ENCODE measurements at regions not wholly inside any gene's neighbourhood (a gene's known extent, or its start where the extent isn't known, plus 50 kb on each side); places are given as distances from the start of the nearest gene placed in this dataset.

- no peak for DNase-seq
- intact Hi-C loops (cut with DNase I): no loop called here
Observed at GRCh38 chr1:238487931-238488330, 597.2 kb upstream of the ZP4 start.

DNA sequence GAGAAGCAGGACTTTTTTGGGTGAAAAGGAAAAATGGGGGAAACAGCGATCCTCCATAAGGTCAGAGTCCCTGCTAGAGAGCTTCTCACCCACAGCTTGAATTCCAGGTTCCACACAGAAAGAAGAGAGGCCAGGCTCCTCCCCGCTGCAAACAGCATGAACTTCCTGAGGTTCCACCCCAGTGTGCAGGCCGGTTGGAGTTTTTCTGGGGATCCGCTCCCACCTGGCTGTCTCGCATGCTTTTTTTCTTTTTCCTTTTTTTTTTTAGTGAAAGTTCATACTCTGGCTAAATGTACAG lies 595.1 kb upstream of the ZP4 start:
- TF ChIP-seq POLR2A (IDR thresholded peaks at IDR 0.05): no peak
- no peak for TF ChIP-seq CTCF (IDR thresholded peaks at IDR 0.05)
- Histone ChIP-seq H3K36me3 (no peaks in the 10 kb centered on the region), H3K4me3 (replicated peaks in 1 of 3) (no peak overlapping the region), H3K27ac (no peak overlapping the region), H3K27me3 (no peaks in the 10 kb centered on the region), H3K4me1 (no peaks in the 10 kb centered on the region), H3K9me3 (no peaks in the 10 kb centered on the region)
- intact Hi-C loops (cut with DNase I): no loop called here
- peak; percentile 6 to 9 for DNase-seq
- WGBS, 2 donors: 69 to 70% methylated on average over 5 of the region's 5 CpGs

More at GRCh38 chr1:238487931-238488330, 597.2 kb upstream of the ZP4 start:
- 96 to 100% methylated on average over 1 of the region's 1 CpG for WGBS, 2 donors
- Histone ChIP-seq H3K4me3 (replicated peaks in 1 of 3) (no peak overlapping the region), H3K4me1 (no peaks in the 10 kb centered on the region), H3K36me3 (no peaks in the 10 kb centered on the region), H3K27me3 (no peaks in the 10 kb centered on the region), H3K27ac (no peak overlapping the region), H3K9me3 (no peaks in the 10 kb centered on the region)
- TF ChIP-seq POLR2A (IDR thresholded peaks at IDR 0.05) (no peak), CTCF (IDR thresholded peaks at IDR 0.05) (no peak)

DNA sequence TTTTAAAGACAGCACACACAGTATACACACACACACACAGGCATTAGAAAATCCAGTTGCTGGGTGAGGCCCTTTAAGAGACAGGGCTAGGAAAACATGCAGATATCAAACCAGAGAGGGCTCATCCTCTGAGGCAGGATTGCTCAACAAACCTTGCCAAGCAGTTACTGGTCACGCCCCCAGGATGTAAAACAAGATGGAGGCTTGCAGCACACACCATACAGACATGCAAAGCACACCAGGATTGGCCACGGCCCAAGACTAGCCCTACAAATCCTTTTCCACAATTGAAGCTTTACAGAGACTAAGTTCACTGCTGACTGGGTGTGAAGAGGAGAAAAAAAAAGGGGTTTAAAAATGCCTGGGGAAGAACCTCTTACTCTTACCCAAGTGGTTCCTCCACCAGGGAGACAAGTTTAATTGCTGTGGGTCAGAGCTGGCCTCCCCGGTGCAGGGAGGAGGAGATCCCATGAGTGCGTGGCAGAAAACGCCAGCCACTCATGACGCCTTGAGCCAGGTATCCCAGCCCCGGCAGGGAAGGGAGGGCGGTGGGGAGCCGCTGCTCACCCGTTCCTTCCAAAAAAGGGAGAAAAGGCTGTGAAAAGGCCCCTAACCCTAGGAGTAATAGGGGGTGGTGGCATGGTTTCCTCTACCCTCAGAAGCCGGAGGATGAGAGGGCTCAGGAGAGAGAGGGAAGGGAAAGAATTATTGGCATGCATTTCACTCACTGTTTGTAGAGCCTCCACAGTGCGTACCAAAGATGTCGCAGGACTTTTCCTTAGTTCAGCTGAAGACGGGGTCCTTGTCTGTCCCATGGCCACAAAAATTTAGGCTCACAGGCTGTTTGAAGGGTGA lies 594.6 kb upstream of the ZP4 start:
- H3K27ac ChIP-seq: no peak overlapping the region
- H3K4me3 ChIP-seq (replicated peaks in 1 of 3): no peak overlapping the region
- TF ChIP-seq CTCF (IDR thresholded peaks at IDR 0.05) (no peak), POLR2A (IDR thresholded peaks at IDR 0.05) (no peak)
- DNase-seq: peak; percentile 6 to 11
- WGBS, 2 donors: 72 to 75% methylated on average over 14 of the region's 14 CpGs
- no peaks in the 10 kb centered on the region for H3K36me3 ChIP-seq
- intact Hi-C loops (cut with DNase I): no loop called here
- no peaks in the 10 kb centered on the region for H3K9me3 ChIP-seq
- no peaks in the 10 kb centered on the region for H3K27me3 ChIP-seq
- H3K4me1 ChIP-seq: no peaks in the 10 kb centered on the region

DNA sequence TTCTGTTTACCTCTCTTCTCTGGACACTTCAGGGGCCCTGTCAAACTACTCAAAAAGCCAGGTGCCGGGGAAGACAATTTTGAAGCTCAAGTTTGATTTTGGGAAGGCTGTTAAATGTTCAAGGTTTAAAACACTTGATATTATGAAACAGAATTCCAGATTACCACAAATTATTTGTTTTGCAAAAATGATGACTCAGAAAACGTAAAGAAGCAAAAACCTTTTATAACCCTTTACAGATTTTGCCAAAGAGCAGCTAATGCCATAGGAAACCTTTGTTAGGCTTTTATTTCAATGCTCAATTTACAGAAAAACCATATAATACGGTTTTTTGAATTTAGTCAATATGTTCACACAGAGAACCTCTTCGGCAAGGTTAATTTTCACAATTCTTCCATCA lies 593.4 kb upstream of the ZP4 start:
- H3K4me1 ChIP-seq: no peaks in the 10 kb centered on the region
- no peak for TF ChIP-seq POLR2A (IDR thresholded peaks at IDR 0.05)
- no peak for TF ChIP-seq CTCF (IDR thresholded peaks at IDR 0.05)
- intact Hi-C loops (cut with DNase I): no loop called here
- H3K9me3 ChIP-seq: no peaks in the 10 kb centered on the region
- no peak for DNase-seq
- no peak overlapping the region for H3K27ac ChIP-seq
- no peak overlapping the region for H3K4me3 ChIP-seq (replicated peaks in 1 of 3)
- H3K36me3 ChIP-seq: no peaks in the 10 kb centered on the region
- H3K27me3 ChIP-seq: no peaks in the 10 kb centered on the region
- WGBS, 2 donors: 86 to 89% methylated on average over 4 of the region's 4 CpGs

DNA sequence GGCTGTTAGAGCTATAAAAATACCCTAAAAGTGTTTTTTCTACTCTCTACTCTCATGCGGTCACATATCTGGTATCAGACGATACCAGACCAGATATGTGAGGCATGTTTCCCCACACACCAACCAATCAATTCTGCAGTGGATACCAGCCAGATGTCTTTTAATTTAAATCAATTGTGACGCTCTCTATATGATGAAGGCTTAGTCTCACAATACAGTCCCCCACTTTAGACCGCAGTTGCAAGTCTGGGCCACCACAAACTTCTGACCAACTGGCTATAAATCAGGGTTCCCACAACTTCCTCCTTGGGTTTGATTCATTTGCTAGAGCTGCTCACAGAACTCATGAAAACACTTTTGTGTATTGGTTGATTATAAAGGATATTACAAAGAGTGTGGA lies 586.1 kb upstream of the ZP4 start:
- H3K4me1 ChIP-seq: no peaks in the 10 kb centered on the region
- H3K27me3 ChIP-seq: no peaks in the 10 kb centered on the region
- WGBS, 2 donors: 86 to 89% methylated on average over 4 of the region's 4 CpGs
- DNase-seq: no peak
- no peak overlapping the region for H3K27ac ChIP-seq
- no peaks in the 10 kb centered on the region for H3K36me3 ChIP-seq
- H3K4me3 ChIP-seq (replicated peaks in 1 of 3): no peak overlapping the region
- no peak for TF ChIP-seq POLR2A (IDR thresholded peaks at IDR 0.05)
- no peak for TF ChIP-seq CTCF (IDR thresholded peaks at IDR 0.05)
- intact Hi-C loops (cut with DNase I): no loop called here
- no peaks in the 10 kb centered on the region for H3K9me3 ChIP-seq
